ENCODE measurements at regions not wholly inside any gene's neighbourhood (a gene's known extent, or its start where the extent isn't known, plus 50 kb on each side); places are given as distances from the start of the nearest gene placed in this dataset.

GRCh38 chr9:103261951-103262350 lies 266.8 kb downstream of the CYLC2 start:
- ChIA-PET CTCF (no interaction called here), POLR2A (no interaction called here)
- no peak for TF ChIP-seq CTCF (IDR thresholded peaks at IDR 0.05; ENCODE audit: control extremely low read depth, extremely low read depth, low read depth, missing control alignments)
- no peak for DNase-seq (ENCODE audit: extremely low spot score)

- POLR2A ChIA-PET: no interaction called here
- TF ChIP-seq CTCF (IDR thresholded peaks at IDR 0.05; ENCODE audit: control extremely low read depth, extremely low read depth, low read depth, missing control alignments): no peak
- no peak for DNase-seq (ENCODE audit: extremely low spot score)
- CTCF ChIA-PET: no interaction called here
Observed at GRCh38 chr9:103266064-103266463, 270.9 kb downstream of the CYLC2 start.

DNA sequence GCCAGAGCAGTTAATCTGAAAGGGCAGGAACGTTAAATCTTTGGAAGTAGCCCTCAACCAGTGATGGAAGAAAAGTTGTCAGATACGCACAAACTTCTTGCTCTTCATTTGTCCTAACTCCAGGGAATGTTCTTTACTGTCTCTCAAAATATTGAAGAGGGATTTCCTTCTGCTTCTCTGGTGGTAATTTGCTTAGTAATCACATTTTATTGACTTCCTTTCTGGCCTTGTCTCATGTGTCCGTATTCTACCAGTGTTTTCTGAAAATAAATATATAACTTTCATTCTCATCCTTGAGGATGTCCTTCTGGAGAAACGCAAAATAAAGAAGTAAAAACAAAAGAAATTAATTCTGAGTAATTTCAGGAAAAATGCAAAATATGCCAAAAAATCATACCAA lies 282.1 kb downstream of the CYLC2 start:
- no peak for DNase-seq (ENCODE audit: extremely low spot score)
- POLR2A ChIA-PET: no interaction called here
- TF ChIP-seq CTCF (IDR thresholded peaks at IDR 0.05; ENCODE audit: control extremely low read depth, extremely low read depth, low read depth, missing control alignments): no peak
- CTCF ChIA-PET: no interaction called here

GRCh38 chr9:103281126-103281525 lies 286.0 kb downstream of the CYLC2 start:
- DNase-seq (ENCODE audit: extremely low spot score): no peak
- CTCF ChIA-PET: interaction anchor here (1.2 kb wide), 1 partner anchor 8 kb away, joined by 3 read pairs; no protein-coding TSS in a partner anchor
- POLR2A ChIA-PET: no interaction called here
- no peak for TF ChIP-seq CTCF (IDR thresholded peaks at IDR 0.05; ENCODE audit: control extremely low read depth, extremely low read depth, low read depth, missing control alignments)

GRCh38 chr9:103287361-103287760 lies 292.2 kb downstream of the CYLC2 start:
- no peak for DNase-seq (ENCODE audit: extremely low spot score)
- TF ChIP-seq CTCF (IDR thresholded peaks at IDR 0.05; ENCODE audit: control extremely low read depth, extremely low read depth, low read depth, missing control alignments): no peak
- ChIA-PET CTCF (no interaction called here), POLR2A (no interaction called here)

GRCh38 chr9:103296189-103296588 lies 301.1 kb downstream of the CYLC2 start:
- TF ChIP-seq CTCF (IDR thresholded peaks at IDR 0.05; ENCODE audit: control extremely low read depth, extremely low read depth, low read depth, missing control alignments): no peak
- POLR2A ChIA-PET: no interaction called here
- CTCF ChIA-PET: no interaction called here
- DNase-seq (ENCODE audit: extremely low spot score): no peak

- ChIA-PET POLR2A (no interaction called here), CTCF (no interaction called here)
- DNase-seq (ENCODE audit: extremely low spot score): no peak
- no peak for TF ChIP-seq CTCF (IDR thresholded peaks at IDR 0.05; ENCODE audit: control extremely low read depth, extremely low read depth, low read depth, missing control alignments)
Observed at GRCh38 chr9:103301051-103301450, 305.9 kb downstream of the CYLC2 start.

Measured in GM10248 (cell line).